ENCODE measurements at regions not wholly inside any gene's neighbourhood (a gene's known extent, or its start where the extent isn't known, plus 50 kb on each side); places are given as distances from the start of the nearest gene placed in this dataset.
"Not testable (repeated sequence)": the region's sequence is repeated elsewhere in the genome, so short reads cannot be mapped to it uniquely, and the experiment has no call there.

GRCh38 chr9:30036558-30036957, 2347.9 kb upstream of the ACO1 start:
- intact Hi-C loops (cut with DNase I) = no loop called here
- no peak for DNase-seq (ENCODE audit: low spot score)

DNA sequence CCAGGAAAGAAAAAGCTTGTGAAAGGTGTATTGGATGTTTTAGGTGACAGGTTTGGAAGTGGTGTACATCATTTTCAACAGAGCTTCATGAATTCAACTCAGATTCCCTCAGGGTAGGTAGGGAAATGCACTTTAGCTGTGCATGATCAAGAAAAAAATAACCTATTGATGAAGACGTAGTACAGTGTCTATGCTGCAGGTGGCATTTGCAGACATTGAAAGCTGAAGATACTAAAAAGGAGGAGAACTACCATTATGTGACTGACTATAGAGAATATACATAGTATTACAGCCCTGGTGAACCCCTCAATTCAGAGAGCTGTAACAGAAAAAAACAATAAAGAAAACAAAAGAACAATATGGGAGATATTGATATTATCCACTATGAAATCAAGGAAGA, 2344.7 kb upstream of the ACO1 start:
- no peak for DNase-seq (ENCODE audit: low spot score)
- intact Hi-C loops (cut with DNase I) = no loop called here

- intact Hi-C loops (cut with DNase I) = no loop called here
- DNase-seq (ENCODE audit: low spot score) = no peak
Observed at GRCh38 chr9:30048396-30048795, 2336.0 kb upstream of the ACO1 start.

DNA sequence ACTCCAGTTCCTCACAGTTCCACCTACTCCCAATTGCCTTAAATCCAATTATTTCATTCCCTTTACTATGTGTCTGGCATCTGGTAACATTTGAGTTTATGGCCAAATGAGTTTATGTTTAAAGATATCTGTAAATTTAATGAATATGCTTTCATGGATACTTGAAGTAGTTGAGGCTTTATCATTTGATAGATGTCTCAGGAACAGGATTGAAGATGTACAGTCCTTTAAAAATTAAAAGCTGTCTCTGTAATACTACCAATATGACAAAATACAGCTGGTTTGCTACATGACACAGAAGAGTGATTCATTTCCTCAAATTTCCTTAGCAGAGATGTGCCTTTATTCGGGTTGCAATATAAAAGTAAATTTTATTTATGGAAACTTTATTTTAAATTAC, 2326.0 kb upstream of the ACO1 start:
- intact Hi-C loops (cut with DNase I) = no loop called here

GRCh38 chr9:30060976-30061375, 2323.5 kb upstream of the ACO1 start:
- DNase-seq (ENCODE audit: low spot score) = no peak
- intact Hi-C loops (cut with DNase I) = no loop called here

More for the DNA sequence above, 2326.0 kb upstream of the ACO1 start:
- DNase-seq (ENCODE audit: low spot score) = no peak

DNA sequence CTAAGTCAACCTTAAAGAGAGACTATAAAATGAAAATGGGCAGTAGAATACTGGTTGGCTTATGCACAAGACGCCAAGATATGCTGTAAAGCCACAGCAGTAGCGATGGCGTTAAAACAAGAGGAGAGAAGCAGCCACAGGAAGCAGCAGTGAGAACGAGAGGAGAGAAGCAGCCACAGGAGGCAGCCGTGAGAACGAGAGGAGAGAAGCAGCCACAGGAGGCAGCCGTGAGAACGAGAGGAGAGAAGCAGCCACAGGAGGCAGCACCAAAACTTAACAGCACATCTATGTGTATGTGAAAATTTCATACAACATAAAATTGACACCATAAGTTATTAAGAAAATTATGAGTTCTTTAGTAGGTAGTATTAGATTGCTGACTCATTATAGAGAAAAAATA, 2318.6 kb upstream of the ACO1 start:
- intact Hi-C loops (cut with DNase I) = no loop called here
- DNase-seq (ENCODE audit: low spot score) = no peak

GRCh38 chr9:30069236-30069635, 2315.2 kb upstream of the ACO1 start:
- intact Hi-C loops (cut with DNase I); DNase-seq (ENCODE audit: low spot score): not testable (repeated sequence)

DNA sequence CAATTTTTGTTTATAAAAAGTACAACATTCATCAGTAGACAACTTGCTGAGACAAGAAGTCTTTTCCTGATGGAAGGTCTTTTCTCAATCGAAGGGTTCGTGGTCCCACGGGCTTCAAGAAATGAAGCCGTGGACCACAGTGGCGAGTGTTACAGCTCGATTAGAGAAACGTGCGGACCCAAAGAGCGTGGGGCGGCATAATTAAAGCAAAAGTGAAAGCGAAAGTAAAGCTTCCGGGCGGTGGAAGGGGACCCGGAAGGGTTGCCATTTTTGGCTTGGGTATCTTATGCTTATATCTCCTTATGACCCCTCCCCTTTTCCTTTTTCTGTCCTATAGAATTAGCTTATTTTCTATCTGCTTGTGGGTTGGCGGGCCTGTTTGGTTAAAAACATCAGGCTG, 2309.4 kb upstream of the ACO1 start:
- DNase-seq (ENCODE audit: low spot score) = no peak
- intact Hi-C loops (cut with DNase I) = no loop called here

DNA sequence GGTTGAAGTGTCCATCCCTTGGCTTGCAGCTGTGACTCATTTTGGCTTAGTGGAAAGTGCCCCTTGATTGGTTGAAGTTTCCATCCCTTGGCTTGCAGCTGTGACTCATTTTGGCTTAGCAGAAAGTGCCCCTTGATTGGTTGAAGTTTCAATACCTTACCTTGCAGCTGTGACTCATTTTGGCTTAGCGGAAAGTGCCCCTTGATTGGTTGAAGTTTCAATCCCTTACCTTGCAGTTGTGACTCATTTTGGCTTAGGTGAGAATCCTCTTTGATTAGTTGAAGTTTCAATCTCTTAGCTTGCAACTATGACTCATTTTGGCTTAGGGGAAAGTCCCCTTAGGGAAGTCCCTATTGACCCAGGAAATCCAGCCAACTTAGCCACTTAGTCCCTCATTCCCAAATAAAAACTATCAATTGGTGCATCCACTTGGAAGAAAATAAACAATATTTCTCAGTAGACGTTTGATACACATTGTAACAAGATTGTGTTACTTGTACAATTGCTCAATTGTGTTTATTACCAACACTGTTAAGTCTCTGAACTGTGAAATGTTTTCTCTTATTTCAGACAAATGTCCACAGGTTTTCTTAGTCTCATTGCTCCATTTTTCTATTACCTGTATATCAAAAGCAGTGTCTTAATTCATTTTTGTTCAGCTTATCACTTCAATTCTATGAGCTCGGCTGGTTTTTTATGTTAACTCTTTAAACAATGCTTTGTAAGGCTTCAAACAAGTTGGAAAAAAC, 2308.8 kb upstream of the ACO1 start:
- intact Hi-C loops (cut with DNase I) = no loop called here
- no peak for DNase-seq (ENCODE audit: low spot score)

DNA sequence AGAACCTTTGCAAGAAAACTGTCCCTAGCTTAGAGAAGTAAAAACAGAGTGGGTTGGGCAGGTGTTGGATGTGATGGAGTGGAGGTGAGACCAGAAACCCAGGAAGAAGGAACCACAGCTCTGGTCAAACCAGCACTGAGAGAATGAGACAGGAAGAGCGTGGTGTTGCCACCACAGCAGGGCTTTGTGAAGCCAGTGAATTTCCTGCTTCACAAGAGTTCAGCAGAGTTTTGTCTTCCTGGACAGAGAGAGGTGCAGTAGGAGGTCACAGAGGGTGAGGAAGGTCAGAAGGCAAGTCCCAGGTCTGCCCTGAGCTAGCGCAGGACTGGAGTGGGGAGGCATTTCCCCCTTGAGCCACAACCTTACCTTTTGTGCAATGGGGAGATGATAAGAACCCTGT, 2306.2 kb upstream of the ACO1 start:
- DNase-seq (ENCODE audit: low spot score) = no peak
- intact Hi-C loops (cut with DNase I) = no loop called here

GRCh38 chr9:30089428-30089827, 2295.0 kb upstream of the ACO1 start:
- intact Hi-C loops (cut with DNase I) = no loop called here
- DNase-seq (ENCODE audit: low spot score) = no peak

- intact Hi-C loops (cut with DNase I) = no loop called here
- DNase-seq (ENCODE audit: low spot score) = no peak
Observed at GRCh38 chr9:30103647-30104394, 2280.6 kb upstream of the ACO1 start.

GRCh38 chr9:30107134-30107533, 2277.3 kb upstream of the ACO1 start:
- not testable (repeated sequence) for DNase-seq (ENCODE audit: low spot score)

DNA sequence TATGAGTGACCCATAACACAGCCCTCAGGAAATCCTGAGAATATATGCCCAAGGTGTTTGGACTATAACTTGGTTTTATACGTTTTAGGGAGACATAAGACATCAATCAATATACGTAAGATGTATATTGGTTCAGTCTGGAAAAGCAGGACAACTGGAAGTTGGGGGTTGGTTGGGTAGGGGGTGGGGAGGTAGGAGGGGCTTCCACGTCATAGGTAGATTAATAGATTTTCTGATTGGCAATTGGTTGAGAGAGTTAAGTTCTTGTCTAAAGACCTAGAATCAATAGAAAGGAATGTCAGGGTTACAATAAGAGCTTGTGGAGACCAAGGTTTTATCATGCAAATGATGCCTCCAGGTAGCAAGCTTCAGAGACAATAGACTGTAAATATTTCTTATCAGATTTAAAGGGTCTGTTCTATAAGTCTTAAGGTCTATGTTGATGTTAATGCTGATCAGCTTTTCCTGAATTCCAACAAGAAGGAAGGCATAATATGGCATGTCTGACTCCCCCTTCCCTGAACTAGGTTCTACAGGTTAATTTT, 2267.7 kb upstream of the ACO1 start:
- no peak for DNase-seq (ENCODE audit: low spot score)
- intact Hi-C loops (cut with DNase I) = no loop called here

More at GRCh38 chr9:30107134-30107533, 2277.3 kb upstream of the ACO1 start:
- intact Hi-C loops (cut with DNase I) = not testable (repeated sequence)

GRCh38 chr9:30120666-30121065, 2263.8 kb upstream of the ACO1 start:
- intact Hi-C loops (cut with DNase I) = no loop called here
- no peak for DNase-seq (ENCODE audit: low spot score)

DNA sequence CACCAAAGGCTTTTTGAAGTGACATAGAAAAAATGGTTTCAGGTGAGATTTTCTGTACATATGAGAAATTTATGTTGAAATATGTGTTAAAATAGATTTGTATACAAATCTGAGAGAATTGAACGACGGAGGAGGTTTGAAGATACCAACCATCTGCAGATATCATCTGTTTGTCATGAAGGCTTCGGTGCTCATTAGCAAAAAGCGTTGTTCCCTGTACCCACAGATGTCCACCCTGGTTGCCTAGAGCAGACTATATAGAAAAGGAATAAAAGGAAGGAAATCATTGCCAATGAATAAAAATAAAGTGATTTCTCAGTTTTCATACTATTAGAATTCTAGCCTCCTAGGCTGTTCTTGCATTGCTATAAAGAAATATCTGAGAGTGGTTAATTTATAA, 2262.8 kb upstream of the ACO1 start:
- intact Hi-C loops (cut with DNase I) = no loop called here
- no peak for DNase-seq (ENCODE audit: low spot score)

DNA sequence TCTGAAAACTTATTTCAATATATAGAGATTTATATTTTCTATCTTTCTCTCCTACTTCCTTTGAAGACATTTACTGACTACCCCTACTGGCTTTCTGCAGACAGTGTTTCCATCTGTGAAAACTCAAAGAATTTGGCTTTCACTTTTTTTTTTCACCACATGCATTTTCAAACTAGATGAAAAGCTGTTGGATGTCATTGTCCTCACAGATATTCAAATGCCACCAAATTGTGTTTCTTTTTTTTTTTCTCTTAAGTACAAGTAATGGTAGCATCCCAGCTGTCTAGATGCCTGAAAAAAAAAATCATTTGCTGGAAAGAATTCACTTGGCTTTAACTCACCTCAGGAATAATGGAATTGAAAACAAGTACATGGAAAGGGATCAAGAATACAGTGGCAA, 2258.6 kb upstream of the ACO1 start:
- intact Hi-C loops (cut with DNase I) = no loop called here
- DNase-seq (ENCODE audit: low spot score) = no peak

DNA sequence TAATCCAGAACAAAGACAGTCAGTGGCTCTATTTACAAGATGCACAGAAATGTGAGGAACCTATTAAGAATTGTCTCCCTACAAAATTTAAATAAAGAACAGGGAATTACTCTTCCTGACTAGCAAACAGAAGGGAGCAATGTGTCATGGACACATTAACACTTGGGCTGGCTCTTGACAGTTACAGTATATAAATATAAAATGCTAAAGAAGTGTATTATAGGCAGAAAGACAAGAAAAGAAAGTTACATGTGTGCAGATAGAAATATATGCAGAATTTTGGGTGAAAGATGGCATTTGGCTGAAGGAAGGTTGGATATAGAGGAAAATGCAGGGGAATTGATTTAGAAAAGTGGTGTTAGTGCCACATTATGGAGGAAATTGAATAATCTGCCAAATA, 2257.1 kb upstream of the ACO1 start:
- DNase-seq (ENCODE audit: low spot score) = no peak
- intact Hi-C loops (cut with DNase I) = no loop called here

- no peak for DNase-seq (ENCODE audit: low spot score)
- intact Hi-C loops (cut with DNase I) = no loop called here
Observed at GRCh38 chr9:30140407-30140806, 2244.0 kb upstream of the ACO1 start.

GRCh38 chr9:30160570-30160969, 2223.9 kb upstream of the ACO1 start:
- intact Hi-C loops (cut with DNase I) = no loop called here
- DNase-seq (ENCODE audit: low spot score) = peak; percentile 77

- no peak for DNase-seq (ENCODE audit: low spot score)
- intact Hi-C loops (cut with DNase I) = no loop called here
Observed at GRCh38 chr9:30172206-30172605, 2212.2 kb upstream of the ACO1 start.

Measured in posterior vena cava (tissue), 2 donors.